NCI-H446 treated with DMSO at 0.1 percent for 48 hours (cell line): ENCODE measurements at regions not wholly inside any gene's neighbourhood (a gene's known extent, or its start where the extent isn't known, plus 50 kb on each side); places are given as distances from the start of the nearest gene placed in this dataset.
"Not testable (repeated sequence)": the region's sequence is repeated elsewhere in the genome, so short reads cannot be mapped to it uniquely, and the experiment has no call there.

Experiments
- DNase-seq: peaks from one replicate; lab custom pipeline; 2025; lab: John Stamatoyannopoulos, UW

DNA sequence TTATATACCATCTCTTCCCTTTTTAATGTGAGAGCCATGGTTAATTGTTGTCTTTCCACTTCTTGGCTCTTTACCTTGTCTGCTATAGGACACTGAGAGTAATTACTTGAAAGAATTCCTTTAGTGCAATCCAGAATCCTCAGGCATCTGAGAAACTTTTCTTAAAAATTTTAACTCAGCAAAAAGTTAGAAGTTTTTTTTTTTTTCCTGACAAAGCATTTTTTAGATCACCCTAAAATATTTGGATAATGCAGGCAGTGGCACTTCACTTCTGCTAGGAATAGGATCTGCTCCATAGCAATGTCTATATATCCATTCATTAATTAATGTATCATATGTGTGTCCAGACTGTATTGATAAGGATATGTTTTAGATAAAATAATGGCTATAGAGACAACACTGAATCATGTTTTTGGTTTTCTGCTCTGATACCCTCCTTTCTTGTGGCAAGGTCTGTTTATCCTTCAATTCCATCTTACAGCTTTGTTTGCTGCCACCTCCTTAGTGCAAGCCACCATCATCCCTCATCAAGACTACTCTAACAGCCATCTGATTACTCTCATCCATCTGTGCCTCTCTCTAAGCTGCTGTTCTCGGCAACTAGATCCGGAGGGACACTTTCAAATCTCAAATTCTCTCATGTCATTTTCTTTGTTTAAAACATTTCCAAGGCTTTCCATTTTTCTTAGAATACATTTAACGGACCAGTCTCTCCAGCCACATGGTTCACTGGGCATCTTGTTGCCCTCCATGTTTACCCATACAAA, 563.5 kb downstream of the EDEM1 start:
- DNase-seq, result no peak

DNA sequence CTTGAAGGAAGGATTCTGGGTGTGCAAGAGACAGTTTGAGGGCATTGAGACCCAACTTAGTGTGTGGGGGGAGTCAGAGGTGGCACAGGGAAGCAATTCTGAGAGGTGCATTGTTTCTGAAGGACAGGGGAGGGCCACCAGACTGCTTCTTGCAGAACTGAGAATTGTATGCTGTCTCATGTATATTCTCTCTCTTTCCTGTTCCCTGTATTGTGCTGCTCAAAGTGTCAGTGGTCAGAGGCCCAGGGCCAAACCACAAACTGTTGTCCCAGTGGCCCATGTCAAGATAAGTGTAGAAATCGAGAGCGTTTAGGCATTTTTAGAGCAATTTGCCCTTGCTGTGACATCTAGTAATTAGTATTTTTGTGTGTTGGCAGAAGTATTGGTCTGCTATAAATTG, 567.1 kb downstream of the EDEM1 start:
- no peak for DNase-seq

DNA sequence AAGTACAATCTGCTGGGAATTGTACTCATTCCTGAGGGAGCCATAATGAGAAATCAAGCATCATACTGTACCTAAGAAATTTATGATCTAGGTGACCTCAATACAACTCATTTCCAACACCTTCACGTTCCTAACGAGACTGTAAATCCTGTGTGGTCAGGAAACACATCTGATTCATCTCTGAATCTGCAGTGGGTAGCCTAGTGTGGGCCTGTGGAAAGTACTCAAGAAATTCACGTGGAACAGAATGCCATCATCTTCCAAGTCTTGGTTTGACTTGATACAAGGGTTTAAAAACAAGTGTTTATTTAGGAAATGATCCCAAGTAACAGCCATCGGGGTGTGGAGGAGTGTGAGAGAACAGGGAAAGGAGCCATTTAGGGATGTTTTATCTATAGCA, 568.9 kb downstream of the EDEM1 start:
- DNase-seq, result no peak

DNA sequence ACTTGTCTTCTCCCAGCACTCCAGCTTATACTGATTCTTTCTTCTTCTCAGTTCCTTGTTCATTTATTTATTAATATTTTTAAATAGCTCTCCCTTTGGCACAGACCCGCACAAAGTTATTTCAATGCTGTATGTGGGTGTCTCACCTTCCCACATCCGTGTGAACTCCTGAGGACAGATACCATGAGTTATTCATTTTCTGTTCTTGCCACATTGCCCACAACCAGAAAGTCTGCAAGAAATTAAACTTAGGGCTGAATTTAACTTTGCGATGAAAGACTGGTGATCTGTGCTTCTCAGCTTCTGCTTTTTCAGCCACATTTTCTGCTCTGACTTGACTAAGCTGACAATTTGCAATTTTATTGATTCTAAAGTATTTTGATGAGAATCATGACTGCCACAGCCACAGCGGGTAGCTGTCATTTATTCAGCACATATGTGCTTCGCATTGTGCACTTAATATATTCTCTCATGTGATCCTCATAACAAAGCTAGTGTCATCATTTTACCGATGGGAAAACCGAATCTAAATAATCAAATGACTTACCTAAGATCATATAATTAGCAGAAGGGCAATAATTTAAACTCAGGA, 569.8 kb downstream of the EDEM1 start:
- no peak for DNase-seq

DNA sequence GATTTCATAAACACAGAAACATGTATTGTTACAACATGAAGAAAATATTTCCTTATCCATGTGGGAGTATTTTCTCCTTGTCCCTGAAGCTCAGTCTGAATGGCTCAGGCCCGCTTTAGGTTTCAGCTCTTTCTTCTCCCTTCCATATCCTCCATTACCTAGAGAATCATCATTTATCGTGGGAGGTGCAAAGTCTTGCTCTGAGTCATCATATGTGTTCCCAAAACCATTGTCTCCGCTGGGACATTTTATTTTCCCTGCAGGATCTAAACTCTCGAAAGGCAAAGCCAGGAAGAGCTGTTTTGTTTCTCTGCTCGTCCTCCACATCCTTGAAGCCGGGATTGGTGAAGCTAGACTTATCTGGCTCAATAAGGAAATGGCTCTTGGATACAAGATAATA, 571.2 kb downstream of the EDEM1 start:
- no peak for DNase-seq

DNA sequence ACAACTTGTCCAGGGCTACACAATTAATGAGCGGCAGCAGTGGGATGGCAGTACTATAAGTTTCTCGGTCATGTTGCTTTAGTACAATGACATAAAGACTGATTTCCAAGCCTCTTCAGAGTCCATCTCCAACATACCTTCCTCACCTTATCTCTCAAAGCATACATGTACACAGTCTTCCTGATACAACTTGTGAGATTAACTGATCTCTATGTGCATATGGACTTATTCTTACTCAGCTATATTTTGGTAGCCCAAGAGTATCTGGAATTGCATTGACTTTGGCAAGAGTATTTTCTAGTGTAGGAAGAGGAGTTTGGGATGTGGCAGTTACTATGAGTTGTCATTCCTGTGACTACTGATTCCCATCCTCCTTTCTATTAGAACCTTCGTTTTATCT, 575.0 kb downstream of the EDEM1 start:
- no peak for DNase-seq

DNA sequence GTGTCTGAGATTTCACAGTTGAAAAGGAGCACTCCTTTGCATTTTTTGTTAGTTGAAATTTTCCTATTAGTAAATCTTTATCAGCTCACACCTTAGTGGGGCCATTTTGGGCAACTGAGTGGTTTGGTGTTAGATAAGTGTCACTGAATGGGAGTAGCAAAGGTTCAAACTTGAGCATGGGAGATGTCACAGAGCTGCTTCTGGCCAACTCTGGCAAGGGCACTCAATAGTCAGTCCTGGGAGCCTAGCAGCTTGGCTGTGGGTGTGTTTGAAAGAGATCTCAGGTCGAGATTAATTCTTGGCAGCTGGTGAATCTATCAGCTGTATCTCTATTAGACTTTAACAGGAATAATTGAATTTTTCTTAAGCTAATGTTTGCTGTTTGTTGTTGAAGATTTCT, 579.3 kb downstream of the EDEM1 start:
- DNase-seq, result no peak

DNA sequence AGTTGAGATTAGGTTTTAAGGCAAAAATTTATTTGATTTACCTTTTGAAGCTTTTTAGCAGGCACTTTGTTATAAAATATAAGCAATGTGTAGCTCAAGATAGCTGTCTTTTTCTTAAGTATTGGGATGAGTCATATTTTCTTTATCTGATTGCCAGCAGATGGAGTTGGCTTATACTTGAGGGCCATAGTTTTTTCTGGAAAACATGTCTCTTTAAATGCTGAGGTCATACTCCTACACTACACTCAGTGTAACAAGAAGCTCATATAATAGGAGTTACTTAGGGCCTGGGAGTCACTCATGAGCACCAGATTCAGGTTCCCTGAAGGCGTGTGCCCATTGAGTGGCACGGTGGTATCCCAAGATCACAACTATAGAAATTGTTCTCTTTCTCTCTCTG, 579.8 kb downstream of the EDEM1 start:
- DNase-seq, result no peak

DNA sequence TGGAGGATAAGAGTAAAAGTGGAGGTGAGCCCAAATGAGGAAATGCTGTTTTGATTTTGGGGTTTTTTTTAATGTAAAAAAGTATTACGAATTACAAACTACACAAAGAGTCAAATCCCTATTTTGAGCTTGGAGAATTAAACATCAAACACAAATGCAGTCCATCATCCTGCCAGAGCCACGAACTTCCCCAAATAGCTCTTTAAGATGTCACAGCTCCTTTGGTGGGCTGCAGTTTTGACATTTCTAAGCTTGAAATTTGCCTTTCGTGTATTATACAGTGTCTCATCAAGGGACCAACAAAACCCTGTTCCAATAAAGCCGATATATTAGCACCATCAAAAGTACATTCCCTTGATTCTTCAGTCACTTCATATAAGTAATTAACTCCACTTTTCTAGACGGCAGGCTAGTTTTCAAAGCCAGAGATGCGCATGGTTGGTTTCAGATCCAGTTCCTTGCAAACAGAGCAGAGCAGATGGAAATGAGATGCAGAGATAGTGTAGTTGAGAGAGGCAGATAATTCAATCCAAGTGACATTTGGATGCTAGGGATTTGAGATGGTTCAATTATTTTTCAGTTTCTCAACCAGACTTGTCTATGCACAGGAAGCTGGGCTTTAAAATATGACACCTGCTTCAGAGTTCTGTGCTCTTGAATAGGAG, 580.9 kb downstream of the EDEM1 start:
- DNase-seq, result no peak

DNA sequence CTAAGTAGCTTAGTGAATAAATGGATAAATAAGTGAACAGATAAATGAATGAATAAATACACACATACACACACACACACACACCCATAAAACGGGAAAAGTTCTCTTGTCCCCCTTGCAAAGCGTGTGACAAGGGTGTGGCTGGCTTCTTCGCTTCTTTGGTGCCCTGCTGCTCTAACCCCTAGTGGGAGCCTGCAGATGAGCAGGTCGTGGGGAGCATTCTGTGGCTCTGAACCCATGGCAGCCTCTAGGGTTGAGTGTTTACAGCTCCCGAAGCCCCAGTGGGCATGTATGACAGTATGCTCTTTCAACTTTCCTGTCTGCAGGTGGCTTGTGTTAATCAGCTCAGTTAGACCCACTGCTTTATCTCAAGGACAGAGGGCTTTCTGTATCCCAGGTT, 582.3 kb downstream of the EDEM1 start:
- DNase-seq, result no peak

DNA sequence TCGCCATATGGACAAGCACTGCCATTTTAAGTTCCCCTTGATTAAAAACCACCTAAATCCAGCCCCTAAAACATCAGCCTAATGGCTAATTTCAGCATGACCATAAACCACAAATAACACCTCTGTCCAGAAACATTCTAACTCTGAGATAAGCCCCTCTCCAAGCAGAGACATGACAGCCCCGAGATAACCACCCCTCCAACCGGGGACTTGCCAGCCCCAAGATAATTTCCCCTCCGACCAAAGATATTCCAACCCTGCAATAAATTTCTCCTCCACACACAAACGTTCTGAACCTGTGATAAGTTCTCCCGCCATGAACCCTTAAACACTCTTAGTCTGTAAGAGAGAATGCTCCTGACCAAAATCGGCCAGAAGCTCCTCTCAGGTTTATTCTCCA, 586.8 kb downstream of the EDEM1 start:
- DNase-seq, result no peak

DNA sequence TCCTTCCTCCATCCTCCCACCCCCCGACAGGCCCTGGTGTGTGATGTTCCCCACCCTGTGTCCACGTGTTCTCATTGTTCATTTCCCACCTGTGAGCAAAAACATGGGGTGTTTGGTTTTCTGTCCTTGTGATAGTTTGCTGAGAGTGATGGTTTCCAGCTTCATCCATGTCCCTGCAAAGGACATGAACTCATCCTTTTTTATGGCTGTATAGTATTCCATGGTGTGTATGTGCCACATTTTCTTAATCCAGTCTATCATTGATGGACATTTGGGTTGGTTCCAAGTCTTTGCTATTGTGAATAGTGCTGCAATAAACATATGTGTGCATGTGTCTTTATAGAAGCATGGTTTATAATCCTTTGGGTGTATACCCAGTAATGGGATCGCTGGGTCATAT, 587.6 kb downstream of the EDEM1 start:
- DNase-seq, result not testable (repeated sequence)

DNA sequence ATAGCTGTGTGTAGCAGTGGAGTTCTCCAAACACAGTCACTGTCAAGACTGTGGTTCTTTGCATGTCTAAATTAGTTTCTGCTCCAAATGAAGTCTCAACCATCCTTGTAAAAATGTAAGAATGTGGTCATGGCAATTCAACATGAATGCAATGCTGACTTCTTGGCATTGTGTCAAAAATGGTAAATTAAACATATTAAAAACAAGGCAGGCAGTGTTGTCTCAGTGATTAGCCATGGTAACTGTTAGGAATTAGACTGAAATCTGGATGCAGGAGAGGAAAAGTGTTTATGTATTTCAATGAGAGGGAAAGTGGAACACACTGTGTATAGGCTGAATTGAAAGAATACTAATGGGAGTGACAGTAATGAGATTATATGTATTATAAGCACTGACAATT, 597.2 kb downstream of the EDEM1 start:
- DNase-seq, result no peak

DNA sequence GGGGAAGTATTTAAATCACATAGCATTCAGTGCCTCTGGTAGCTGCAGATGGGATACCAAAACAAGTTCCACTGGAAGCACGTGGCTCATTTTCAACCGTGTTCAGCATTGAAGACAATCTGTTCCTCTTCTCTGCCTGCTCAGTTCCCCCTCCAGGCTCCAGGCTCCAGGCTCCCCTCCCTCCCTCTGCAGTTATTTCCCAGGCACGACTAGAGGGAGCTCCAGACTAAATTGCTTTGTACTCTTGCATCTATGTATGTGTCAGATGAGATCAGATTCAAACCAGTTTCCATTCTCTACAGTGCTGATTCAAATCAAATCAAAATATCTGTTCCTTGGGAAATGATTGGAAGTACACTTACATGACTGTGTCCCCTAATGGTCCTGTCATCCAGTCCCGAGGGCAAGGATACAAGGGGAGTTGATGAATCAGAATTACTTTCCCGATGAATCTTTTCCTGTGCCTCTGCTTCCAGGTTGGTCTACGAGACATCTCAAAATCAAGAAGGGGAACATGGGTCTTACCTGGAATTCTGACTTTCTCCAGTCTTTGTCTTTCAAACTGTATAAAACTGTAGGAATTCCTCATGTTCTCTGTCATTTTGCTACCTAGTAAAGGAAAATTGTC, 600.5 kb downstream of the EDEM1 start:
- DNase-seq, result no peak

DNA sequence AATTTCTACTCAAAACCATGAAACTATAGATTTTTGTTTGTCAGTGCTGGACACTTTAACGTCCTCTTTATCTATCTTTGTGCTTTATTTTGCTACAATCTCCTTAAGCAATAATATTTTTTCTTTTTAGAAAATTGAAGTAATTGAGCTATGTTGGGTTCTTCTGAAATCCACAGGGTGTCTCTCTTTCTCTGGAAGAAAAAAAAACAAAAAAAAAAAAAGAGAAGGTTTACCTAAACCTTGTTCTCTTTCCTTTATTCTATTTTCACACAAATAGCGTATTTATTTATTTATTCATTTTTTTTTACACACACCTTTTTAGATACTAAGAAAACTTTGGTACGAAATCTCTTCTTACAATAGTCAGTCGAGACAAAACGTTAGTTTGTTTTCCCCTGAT, 601.0 kb downstream of the EDEM1 start:
- no peak for DNase-seq

DNA sequence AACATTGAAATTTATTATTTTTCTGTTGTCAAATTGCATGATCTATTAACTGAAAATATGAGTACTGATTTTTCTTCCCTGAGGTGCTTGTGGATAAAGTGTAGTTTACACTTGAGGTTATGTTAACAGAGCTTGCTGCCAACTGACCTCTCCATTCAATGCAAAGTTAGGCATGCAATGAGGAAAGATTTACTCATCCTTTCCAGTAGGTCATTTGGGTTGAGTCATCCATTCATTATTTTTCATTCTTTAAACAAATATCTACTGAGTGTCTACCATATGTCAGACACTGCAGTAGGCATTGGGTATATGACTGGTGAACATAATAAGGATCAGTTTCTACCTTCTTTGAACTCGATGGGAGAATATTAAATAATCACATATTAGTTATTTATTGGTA, 604.1 kb downstream of the EDEM1 start:
- DNase-seq, result no peak

DNA sequence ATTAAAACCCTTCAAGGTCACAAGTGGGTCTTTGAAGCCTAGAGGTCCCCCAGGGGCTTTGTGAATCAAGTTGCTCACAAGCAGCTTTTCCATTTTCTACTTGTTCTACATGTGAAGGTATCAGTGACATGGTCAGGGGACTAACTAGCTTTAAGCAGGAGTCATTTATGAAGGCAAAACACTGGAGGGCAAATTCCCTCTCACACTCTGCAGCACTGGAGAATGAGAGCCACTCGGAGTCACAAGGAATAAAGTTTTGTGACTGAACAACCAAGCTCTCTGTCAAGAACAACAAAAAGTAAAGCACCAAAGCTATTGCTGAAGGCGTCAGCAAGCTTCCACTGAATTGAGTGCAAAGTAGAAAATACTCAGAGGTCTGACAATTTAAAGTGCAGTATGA, 609.0 kb downstream of the EDEM1 start:
- DNase-seq, result no peak

DNA sequence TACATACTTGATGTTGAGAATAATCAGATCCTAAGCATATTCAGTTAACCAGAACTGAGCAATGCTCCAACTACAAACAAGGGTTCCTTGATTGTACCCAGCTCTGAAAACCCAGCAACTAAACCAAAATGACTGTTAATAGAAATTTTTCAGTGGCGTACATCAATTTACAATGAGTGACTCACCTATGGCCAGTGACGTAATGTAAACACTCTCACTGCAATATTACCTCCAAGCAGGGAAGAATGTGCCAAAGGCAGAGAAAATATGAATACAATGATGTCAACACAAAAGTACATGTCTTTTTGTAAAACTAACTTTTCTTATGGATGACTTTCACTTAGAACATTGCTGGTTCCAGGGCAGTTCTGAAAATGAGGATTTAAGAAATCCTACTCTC, 611.3 kb downstream of the EDEM1 start:
- no peak for DNase-seq

DNA sequence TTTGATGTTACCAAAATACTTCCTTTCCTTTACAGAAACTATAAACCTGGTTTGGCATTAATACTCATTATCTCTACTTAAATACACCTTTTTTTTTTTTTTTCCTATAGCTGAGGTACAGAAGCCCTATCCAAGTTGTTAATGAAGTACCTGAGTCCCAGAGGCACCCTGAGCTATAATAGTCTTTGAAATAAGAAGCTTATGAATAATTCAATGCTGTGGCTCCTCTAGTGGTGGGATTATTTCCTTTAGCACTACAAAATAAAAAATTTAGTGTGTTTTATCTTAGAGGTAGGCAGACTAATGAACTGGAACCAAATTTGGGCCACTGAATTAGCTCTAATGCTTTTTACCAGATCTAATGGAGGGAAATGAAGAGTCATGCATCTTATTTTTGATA, 611.9 kb downstream of the EDEM1 start:
- DNase-seq, result no peak

DNA sequence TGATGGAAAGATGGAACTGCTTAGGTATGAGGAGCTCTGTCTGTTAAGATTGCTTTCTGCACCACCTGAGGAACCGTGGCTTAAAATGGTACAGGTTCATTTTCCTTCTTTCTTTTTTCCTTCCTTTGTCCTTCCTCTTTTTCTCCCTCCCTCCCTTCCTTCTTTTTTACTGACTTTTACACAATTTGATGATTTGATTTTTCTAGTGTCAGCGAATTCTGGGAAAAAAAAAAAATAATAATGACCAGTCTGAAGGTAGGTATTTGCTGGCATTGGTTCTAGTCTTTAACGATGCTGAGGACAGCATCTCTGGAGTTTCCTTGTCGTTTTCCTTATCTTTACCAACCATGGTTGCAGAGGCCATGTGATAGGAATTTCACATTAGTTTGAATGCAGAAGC, 613.5 kb downstream of the EDEM1 start:
- no peak for DNase-seq

DNA sequence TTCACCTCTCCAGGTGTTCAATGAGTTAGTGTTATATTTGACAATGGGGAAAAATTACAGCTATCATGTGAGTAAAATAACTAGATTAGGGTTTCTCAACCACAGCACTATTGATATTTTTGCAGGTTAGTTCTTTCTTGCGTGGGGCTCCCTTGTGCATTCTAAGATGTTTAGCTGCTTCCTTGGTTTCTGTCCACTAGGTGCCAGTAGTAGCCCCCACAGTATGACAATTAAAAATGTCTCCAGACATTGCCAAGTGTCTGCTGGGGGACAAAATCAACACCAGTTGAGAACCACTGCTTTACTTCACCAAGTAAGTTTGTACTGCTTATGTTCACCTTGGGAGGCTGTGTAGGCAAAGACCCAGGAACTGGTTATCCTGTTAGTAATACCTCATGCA, 618.7 kb downstream of the EDEM1 start:
- DNase-seq, result no peak

DNA sequence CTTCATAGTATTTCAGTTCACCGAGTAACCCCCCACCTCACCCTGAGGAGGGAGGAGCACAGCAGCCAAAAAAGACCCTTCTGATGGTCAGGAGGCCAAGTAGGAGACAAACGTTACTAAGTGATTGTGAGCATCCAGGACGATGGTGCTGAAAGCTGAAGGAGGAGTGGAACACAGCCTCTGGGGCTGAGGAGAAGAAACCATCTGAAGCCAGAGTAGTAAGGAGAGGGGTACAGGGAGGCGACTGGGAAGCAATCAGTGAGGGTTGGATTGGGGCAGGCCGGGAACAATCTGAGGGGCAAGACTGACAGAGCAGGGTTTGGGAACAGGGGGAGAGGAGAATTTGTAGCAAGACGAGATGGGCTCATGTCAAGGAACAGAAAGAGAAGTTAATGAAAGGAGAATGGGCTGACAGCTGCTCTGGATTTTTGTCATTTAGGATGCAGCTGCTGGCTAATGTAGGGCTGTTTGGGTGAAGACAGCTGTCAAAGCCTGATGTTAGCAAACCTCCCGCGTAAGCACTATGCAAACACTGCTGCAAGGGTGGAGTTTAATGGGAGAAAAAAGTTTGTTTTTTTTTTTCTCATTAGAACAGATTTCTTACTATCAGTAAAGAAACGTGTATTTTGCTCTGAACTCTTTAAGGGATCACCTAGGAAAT, 622.2 kb downstream of the EDEM1 start:
- no peak for DNase-seq

DNA sequence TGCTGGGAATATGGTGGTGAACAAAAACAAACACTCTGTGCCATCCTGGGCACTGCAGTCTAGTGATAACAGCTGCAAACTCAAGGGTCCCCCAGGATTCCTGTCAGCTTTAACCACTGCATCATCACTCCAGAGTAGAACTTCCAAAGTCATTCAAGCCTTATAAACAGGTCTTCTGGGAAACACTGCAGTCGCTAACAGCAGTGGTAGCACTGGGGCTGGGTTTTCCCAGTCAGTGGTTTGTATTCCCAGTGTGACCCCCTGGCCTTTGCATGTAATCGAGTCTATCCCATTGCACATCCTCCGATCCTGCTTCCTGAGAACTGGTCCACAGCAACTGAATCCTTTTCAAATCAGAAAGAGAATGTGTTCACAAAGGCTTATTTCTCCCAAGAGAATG, 623.5 kb downstream of the EDEM1 start:
- no peak for DNase-seq
